GM23338 (cell line): ENCODE measurements at regions not wholly inside any gene's neighbourhood (a gene's known extent, or its start where the extent isn't known, plus 50 kb on each side); places are given as distances from the start of the nearest gene placed in this dataset.

Experiments
- ATAC-seq: fragments of 200-7000 bp; cut with Tn5 transposase; 3 replicates; pipeline ENCODE4 v1.9.1; 2020
- DNase-seq: peaks from one replicate; pipeline ENCODE4 v3.0.0-alpha.2; 2015; ENCODE audit warnings: low spot score
- H2AFZ ChIP-seq: fragments of 200-600 bp; sonication (generic); 2 replicates; pipeline ENCODE4 v1.8.0; 2016; ENCODE audit warnings: antibody characterized with exemption, mild to moderate bottlenecking, moderate library complexity
- H3F3A ChIP-seq: fragments of 200-600 bp; sonication (generic); replicated peaks from 2 replicates; pipeline ENCODE4 v1.8.0; 2017; ENCODE audit warnings: antibody characterized with exemption, mixed run types, low read depth
- H3K27ac ChIP-seq: fragments of 200-600 bp; sonication (generic); 2 replicates; pipeline ENCODE4 v1.6.1; 2016; ENCODE audit warnings: low read depth
- H3K27me3 ChIP-seq: fragments of 200-600 bp; sonication (generic); 2 replicates; pipeline ENCODE4 v1.8.0; 2016; ENCODE audit warnings: mild to moderate bottlenecking, mixed run types, moderate library complexity; ENCODE audit not compliant: insufficient read depth
- H3K36me3 ChIP-seq: fragments of 200-600 bp; sonication (generic); 2 replicates; pipeline ENCODE4 v1.8.0; 2016; ENCODE audit warnings: mild to moderate bottlenecking; ENCODE audit not compliant: insufficient read depth
- H3K4me1 ChIP-seq: fragments of 200-600 bp; sonication (generic); 2 replicates; pipeline ENCODE4 v1.8.0; 2016; ENCODE audit warnings: mild to moderate bottlenecking, moderate library complexity; ENCODE audit not compliant: insufficient read depth
- H3K4me2 ChIP-seq: fragments of 200-600 bp; sonication (generic); 2 replicates; pipeline ENCODE4 v1.7.1; 2017; ENCODE audit warnings: mixed run types
- H3K4me3 ChIP-seq: fragments of 200-600 bp; sonication (generic); 2 replicates; pipeline ENCODE4 v1.6.1; 2016; ENCODE audit warnings: mixed run types
- H3K79me2 ChIP-seq: fragments of 200-600 bp; sonication (generic); replicated peaks from 2 replicates; pipeline ENCODE4 v1.8.0; 2017; ENCODE audit warnings: mild to moderate bottlenecking; ENCODE audit not compliant: insufficient read depth
- H3K9me2 ChIP-seq: fragments of 200-600 bp; sonication (generic); 2 replicates; pipeline ENCODE4 v1.8.0; 2017; ENCODE audit not compliant: insufficient read depth
- H4K20me1 ChIP-seq: fragments of 200-600 bp; sonication (generic); replicated peaks from 2 replicates; pipeline ENCODE4 v1.8.0; 2017; ENCODE audit warnings: mild to moderate bottlenecking; ENCODE audit not compliant: insufficient read depth
- H3K27ac Mint-ChIP-seq: 2 replicates; pipeline ENCODE4 v1.8.0; 2020; ENCODE audit warnings: inconsistent platforms, mild to moderate bottlenecking, moderate library complexity, mixed read lengths
- H3K27me3 Mint-ChIP-seq: 3 replicates; pipeline ENCODE4 v1.8.0; 2022; ENCODE audit warnings: low read depth, mild to moderate bottlenecking, moderate library complexity, mixed read lengths, inconsistent platforms; ENCODE audit not compliant: insufficient read depth, poor library complexity
- H3K36me3 Mint-ChIP-seq: 3 replicates; pipeline ENCODE4 v1.8.0; 2021; ENCODE audit warnings: low read depth, mild to moderate bottlenecking, inconsistent platforms, moderate library complexity, mixed read lengths
- H3K4me1 Mint-ChIP-seq: 3 replicates; pipeline ENCODE4 v1.8.0; 2020; ENCODE audit warnings: mild to moderate bottlenecking, inconsistent platforms, mixed read lengths
- H3K4me3 Mint-ChIP-seq: 3 replicates; pipeline ENCODE4 v1.8.0; 2021; ENCODE audit warnings: moderate library complexity, mild to moderate bottlenecking, inconsistent platforms, mixed read lengths
- H3K9me3 Mint-ChIP-seq: 3 replicates; pipeline ENCODE4 v1.8.0; 2020; ENCODE audit warnings: moderate library complexity, mild to moderate bottlenecking, inconsistent platforms, mixed read lengths
- CREB1 ChIP-seq: fragments of 250-450 bp; sonication (Bioruptor Pico); IDR thresholded peaks from 2 replicates; pipeline ENCODE4 v1.5.0; 2020; ENCODE audit warnings: low read depth, mild to moderate bottlenecking, moderate library complexity
- EZH2 ChIP-seq: fragments of 200-600 bp; sonication (generic); IDR thresholded peaks from one replicate; pipeline ENCODE4 v1.8.0; 2017; ENCODE audit warnings: antibody characterized with exemption, mild to moderate bottlenecking, low read depth; ENCODE audit not compliant: unreplicated experiment
- EZH2phosphoT487 ChIP-seq: fragments of 200-600 bp; sonication (generic); IDR thresholded peaks from one replicate; pipeline ENCODE4 v1.8.1; 2018; ENCODE audit warnings: antibody characterized with exemption; ENCODE audit not compliant: unreplicated experiment
- JUNB ChIP-seq: IDR thresholded peaks from one replicate; pipeline ENCODE4 v1.6.1; 2016; ENCODE audit warnings: antibody characterized with exemption; ENCODE audit not compliant: unreplicated experiment
- NANOG ChIP-seq: IDR thresholded peaks from 2 replicates; pipeline ENCODE4 v1.6.1; 2016; ENCODE audit warnings: antibody characterized with exemption, borderline replicate concordance
- POLR2AphosphoS5 ChIP-seq: IDR thresholded peaks from 2 replicates; pipeline ENCODE4 v1.6.1; 2016; ENCODE audit warnings: antibody characterized with exemption, low read depth
- STAT1 ChIP-seq: IDR thresholded peaks from one replicate; pipeline ENCODE4 v1.6.1; 2016; ENCODE audit warnings: antibody characterized with exemption; ENCODE audit not compliant: unreplicated experiment
- ZNF331 ChIP-seq: fragments of 250-450 bp; sonication (Bioruptor Pico); IDR thresholded peaks from 2 replicates; pipeline ENCODE4 v1.5.0; 2020; ENCODE audit warnings: low read depth, mild to moderate bottlenecking, moderate library complexity
- TF ChIP-seq, protein P1 (sequence below): IDR thresholded peaks from 2 replicates; pipeline ENCODE4 v1.6.1; 2016; ENCODE audit warnings: antibody characterized with exemption
- TF ChIP-seq, protein P2 (sequence below): fragments of 250-450 bp; sonication (Bioruptor Pico); IDR thresholded peaks from 2 replicates; pipeline ENCODE4 v1.5.0; 2020; ENCODE audit warnings: mild to moderate bottlenecking, moderate library complexity
- TF ChIP-seq, protein P3 (sequence below), 2 experiments: fragments of 200-600 bp in 1 of 2; sonication (generic) in 1 of 2; conservative IDR thresholded peaks; 2 replicates each; pipeline versions ENCODE4 v1.5.1 to v1.6.1; 2016 to 2017; ENCODE audit warnings: antibody characterized with exemption in 2 of 2, low read depth in 2 of 2, mild to moderate bottlenecking in 2 of 2, moderate library complexity in 1 of 2

DNA sequence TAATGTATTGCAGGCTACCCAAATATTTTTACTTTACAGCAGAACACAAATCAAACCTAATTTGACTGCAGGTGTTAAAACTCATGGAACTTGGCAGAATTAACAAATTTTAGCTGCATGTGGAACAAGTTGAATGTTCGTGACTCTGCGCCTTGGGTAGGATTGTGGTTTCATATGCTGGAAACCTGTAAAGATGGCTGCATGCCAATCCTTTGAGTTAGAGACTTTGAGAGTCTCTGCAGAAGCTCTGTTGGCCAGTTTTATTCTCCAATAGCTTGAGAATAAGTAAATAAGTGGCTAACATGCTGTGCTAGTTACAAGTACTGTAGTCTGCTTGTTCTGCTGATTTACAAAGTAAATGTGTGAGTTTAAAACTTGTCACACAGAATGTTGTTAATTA is 77.8 kb downstream of the PDE6H start (continued):
- TF ChIP-seq ZNF331 (CRISPR knock-in tag) (no peak), CREB1 (CRISPR knock-in tag) (no peak), JUNB (no peak)
- TF ChIP-seq, protein P1, sequence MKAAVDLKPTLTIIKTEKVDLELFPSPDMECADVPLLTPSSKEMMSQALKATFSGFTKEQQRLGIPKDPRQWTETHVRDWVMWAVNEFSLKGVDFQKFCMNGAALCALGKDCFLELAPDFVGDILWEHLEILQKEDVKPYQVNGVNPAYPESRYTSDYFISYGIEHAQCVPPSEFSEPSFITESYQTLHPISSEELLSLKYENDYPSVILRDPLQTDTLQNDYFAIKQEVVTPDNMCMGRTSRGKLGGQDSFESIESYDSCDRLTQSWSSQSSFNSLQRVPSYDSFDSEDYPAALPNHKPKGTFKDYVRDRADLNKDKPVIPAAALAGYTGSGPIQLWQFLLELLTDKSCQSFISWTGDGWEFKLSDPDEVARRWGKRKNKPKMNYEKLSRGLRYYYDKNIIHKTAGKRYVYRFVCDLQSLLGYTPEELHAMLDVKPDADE: no peak

DNA sequence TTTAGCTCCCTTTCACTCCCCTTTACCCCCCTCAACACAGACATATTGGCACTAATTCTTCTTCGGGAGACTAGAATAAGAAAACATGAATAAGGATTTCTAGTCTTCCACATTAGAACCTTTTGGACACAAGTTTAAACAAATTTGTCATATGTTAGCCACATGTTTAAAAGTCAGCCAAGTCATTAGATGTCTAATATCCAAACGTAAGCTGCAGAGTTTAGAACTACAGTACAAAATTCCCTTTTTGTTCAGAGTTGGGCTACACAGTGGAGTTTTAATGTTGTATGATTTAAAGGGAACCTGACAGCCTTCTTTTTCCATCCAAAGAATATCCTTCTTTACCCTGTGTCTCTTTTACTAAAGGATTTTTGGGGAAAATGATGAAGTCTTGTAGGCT is 79.8 kb downstream of the PDE6H start:
- Mint-ChIP-seq H3K27ac (no peak overlapping the region), H3K4me3 (no peak overlapping the region), H3K9me3 (no peaks in the 10 kb centered on the region), H3K27me3 (no peaks in the 10 kb centered on the region), H3K4me1 (0 out of 3 replicates have a peak, but pooled peaks cover 4% of the 10 kb centered on the region), H3K36me3 (no peaks in the 10 kb centered on the region)
- Histone ChIP-seq H3K9me2 (no peaks in the 10 kb centered on the region), H3K79me2 (no peaks in the 10 kb centered on the region), H2AFZ (no peak overlapping the region), H3F3A (no peaks in the 10 kb centered on the region), H3K27ac (no peak overlapping the region), H4K20me1 (no peaks in the 10 kb centered on the region), H3K36me3 (no peaks in the 10 kb centered on the region), H3K27me3 (no peaks in the 10 kb centered on the region), H3K4me2 (no peak overlapping the region), H3K4me3 (no peak overlapping the region), H3K4me1 (no peaks in the 10 kb centered on the region)
- DNase-seq (no peak), ATAC-seq (no peak)
- TF ChIP-seq JUNB (no peak), STAT1 (no peak), CREB1 (CRISPR knock-in tag) (no peak), EZH2phosphoT487 (no peak), NANOG (no peak), POLR2AphosphoS5 (no peak), EZH2 (no peak)
- TF ChIP-seq, protein P2, sequence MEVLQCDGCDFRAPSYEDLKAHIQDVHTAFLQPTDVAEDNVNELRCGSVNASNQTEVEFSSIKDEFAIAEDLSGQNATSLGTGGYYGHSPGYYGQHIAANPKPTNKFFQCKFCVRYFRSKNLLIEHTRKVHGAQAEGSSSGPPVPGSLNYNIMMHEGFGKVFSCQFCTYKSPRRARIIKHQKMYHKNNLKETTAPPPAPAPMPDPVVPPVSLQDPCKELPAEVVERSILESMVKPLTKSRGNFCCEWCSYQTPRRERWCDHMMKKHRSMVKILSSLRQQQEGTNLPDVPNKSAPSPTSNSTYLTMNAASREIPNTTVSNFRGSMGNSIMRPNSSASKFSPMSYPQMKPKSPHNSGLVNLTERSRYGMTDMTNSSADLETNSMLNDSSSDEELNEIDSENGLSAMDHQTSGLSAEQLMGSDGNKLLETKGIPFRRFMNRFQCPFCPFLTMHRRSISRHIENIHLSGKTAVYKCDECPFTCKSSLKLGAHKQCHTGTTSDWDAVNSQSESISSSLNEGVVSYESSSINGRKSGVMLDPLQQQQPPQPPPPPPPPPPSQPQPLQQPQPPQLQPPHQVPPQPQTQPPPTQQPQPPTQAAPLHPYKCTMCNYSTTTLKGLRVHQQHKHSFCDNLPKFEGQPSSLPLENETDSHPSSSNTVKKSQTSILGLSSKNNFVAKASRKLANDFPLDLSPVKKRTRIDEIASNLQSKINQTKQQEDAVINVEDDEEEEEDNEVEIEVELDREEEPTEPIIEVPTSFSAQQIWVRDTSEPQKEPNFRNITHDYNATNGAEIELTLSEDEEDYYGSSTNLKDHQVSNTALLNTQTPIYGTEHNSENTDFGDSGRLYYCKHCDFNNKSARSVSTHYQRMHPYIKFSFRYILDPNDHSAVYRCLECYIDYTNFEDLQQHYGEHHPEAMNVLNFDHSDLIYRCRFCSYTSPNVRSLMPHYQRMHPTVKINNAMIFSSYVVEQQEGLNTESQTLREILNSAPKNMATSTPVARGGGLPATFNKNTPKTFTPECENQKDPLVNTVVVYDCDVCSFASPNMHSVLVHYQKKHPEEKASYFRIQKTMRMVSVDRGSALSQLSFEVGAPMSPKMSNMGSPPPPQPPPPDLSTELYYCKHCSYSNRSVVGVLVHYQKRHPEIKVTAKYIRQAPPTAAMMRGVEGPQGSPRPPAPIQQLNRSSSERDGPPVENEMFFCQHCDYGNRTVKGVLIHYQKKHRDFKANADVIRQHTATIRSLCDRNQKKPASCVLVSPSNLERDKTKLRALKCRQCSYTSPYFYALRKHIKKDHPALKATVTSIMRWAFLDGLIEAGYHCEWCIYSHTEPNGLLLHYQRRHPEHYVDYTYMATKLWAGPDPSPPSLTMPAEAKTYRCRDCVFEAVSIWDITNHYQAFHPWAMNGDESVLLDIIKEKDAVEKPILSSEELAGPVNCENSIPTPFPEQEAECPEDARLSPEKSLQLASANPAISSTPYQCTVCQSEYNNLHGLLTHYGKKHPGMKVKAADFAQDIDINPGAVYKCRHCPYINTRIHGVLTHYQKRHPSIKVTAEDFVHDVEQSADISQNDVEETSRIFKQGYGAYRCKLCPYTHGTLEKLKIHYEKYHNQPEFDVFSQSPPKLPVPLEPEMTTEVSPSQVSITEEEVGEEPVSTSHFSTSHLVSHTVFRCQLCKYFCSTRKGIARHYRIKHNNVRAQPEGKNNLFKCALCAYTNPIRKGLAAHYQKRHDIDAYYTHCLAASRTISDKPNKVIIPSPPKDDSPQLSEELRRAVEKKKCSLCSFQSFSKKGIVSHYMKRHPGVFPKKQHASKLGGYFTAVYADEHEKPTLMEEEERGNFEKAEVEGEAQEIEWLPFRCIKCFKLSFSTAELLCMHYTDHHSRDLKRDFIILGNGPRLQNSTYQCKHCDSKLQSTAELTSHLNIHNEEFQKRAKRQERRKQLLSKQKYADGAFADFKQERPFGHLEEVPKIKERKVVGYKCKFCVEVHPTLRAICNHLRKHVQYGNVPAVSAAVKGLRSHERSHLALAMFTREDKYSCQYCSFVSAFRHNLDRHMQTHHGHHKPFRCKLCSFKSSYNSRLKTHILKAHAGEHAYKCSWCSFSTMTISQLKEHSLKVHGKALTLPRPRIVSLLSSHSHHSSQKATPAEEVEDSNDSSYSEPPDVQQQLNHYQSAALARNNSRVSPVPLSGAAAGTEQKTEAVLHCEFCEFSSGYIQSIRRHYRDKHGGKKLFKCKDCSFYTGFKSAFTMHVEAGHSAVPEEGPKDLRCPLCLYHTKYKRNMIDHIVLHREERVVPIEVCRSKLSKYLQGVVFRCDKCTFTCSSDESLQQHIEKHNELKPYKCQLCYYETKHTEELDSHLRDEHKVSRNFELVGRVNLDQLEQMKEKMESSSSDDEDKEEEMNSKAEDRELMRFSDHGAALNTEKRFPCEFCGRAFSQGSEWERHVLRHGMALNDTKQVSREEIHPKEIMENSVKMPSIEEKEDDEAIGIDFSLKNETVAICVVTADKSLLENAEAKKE (CRISPR knock-in tag): no peak
- TF ChIP-seq, protein P3, sequence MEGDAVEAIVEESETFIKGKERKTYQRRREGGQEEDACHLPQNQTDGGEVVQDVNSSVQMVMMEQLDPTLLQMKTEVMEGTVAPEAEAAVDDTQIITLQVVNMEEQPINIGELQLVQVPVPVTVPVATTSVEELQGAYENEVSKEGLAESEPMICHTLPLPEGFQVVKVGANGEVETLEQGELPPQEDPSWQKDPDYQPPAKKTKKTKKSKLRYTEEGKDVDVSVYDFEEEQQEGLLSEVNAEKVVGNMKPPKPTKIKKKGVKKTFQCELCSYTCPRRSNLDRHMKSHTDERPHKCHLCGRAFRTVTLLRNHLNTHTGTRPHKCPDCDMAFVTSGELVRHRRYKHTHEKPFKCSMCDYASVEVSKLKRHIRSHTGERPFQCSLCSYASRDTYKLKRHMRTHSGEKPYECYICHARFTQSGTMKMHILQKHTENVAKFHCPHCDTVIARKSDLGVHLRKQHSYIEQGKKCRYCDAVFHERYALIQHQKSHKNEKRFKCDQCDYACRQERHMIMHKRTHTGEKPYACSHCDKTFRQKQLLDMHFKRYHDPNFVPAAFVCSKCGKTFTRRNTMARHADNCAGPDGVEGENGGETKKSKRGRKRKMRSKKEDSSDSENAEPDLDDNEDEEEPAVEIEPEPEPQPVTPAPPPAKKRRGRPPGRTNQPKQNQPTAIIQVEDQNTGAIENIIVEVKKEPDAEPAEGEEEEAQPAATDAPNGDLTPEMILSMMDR (conservative IDR thresholded peaks at IDR 0.05; ENCODE audit: low read depth in 2 of 2): no peak
